CD4-positive, alpha-beta T cell treated with Interleukin-15 for 4 hours (primary cell): ENCODE measurements at regions not wholly inside any gene's neighbourhood (a gene's known extent, or its start where the extent isn't known, plus 50 kb on each side); places are given as distances from the start of the nearest gene placed in this dataset.

ENCODE experiments used
- DNase-seq: peaks from one replicate; pipeline ENCODE4 v3.0.0-alpha.2; 2020; ENCODE audit warnings: low spot score

- no peak for DNase-seq
Measured at GRCh38 chr18:10387399-10387798, 67.0 kb upstream of the APCDD1 start.

GRCh38 chr18:10388373-10388772, 66.1 kb upstream of the APCDD1 start:
- no peak for DNase-seq

- DNase-seq = no peak
Measured at GRCh38 chr18:10391506-10391905, 62.9 kb upstream of the APCDD1 start.

GRCh38 chr18:10397004-10397403, 57.4 kb upstream of the APCDD1 start:
- no peak for DNase-seq

- no peak for DNase-seq
Measured at GRCh38 chr18:10398571-10398970, 55.9 kb upstream of the APCDD1 start.

- no peak for DNase-seq
Measured at GRCh38 chr18:10399465-10399864, 55.0 kb upstream of the APCDD1 start.

GRCh38 chr18:10400534-10401307, 53.7 kb upstream of the APCDD1 start:
- peak; percentile 3 for DNase-seq

GRCh38 chr18:10401521-10401920, 52.9 kb upstream of the APCDD1 start:
- no peak for DNase-seq

- DNase-seq = no peak
Measured at GRCh38 chr18:10401930-10402329, 52.5 kb upstream of the APCDD1 start.

GRCh38 chr18:10402871-10403559, 51.4 kb upstream of the APCDD1 start:
- no peak for DNase-seq

- DNase-seq = no peak
Measured at GRCh38 chr18:10403708-10404107, 50.7 kb upstream of the APCDD1 start.

- DNase-seq = no peak
Measured at GRCh38 chr18:10404168-10404567, 50.3 kb upstream of the APCDD1 start.
